ENCODE measurements at regions not wholly inside any gene's neighbourhood (a gene's known extent, or its start where the extent isn't known, plus 50 kb on each side); places are given as distances from the start of the nearest gene placed in this dataset.

- TF ChIP-seq PREB (CRISPR knock-in tag; IDR thresholded peaks at IDR 0.05; ENCODE audit: borderline replicate concordance) (no peak), PRDM15 (CRISPR knock-in tag; IDR thresholded peaks at IDR 0.05) (no peak), ATF6 (CRISPR knock-in tag; IDR thresholded peaks at IDR 0.05) (no peak), JUN (CRISPR knock-in tag; IDR thresholded peaks at IDR 0.05) (no peak), TEAD4 (CRISPR knock-in tag; IDR thresholded peaks at IDR 0.05) (no peak), OVOL2 (CRISPR knock-in tag; IDR thresholded peaks at IDR 0.05; ENCODE audit: borderline replicate concordance) (no peak)
These were observed 216.6 kb upstream of the UFL1 start (continued) for GRCh38 chr6:96304997-96305396.

GRCh38 chr6:96330884-96331283 lies 190.7 kb upstream of the UFL1 start:
- POLR2A ChIA-PET, result no interaction called here
- CTCF ChIA-PET, result no interaction called here
- no peak for ATAC-seq
- DNase-seq (ENCODE audit: low spot score), result no peak
- Mint-ChIP-seq H3K4me3 (no peak overlapping the region), H3K9me3 (peaks cover 35% of the 10 kb centered on the region), H3K4me1 (no peaks in the 10 kb centered on the region), H3K36me3 (peaks cover 26% of the 10 kb centered on the region), H3K27me3 (ENCODE audit: low read depth) (no peaks in the 10 kb centered on the region), H3K27ac (no peak overlapping the region)
- TF ChIP-seq USF2 (CRISPR knock-in tag; IDR thresholded peaks at IDR 0.05), result no peak
- no peak for TF ChIP-seq ZNF219 (CRISPR knock-in tag; IDR thresholded peaks at IDR 0.05; ENCODE audit: borderline replicate concordance)
- TF ChIP-seq TP53 (CRISPR knock-in tag; IDR thresholded peaks at IDR 0.05), result no peak
- no peak for TF ChIP-seq RORB (CRISPR knock-in tag; IDR thresholded peaks at IDR 0.05)
- TF ChIP-seq JAZF1 (CRISPR knock-in tag; IDR thresholded peaks at IDR 0.05), result no peak
- no peak for TF ChIP-seq MLX (CRISPR knock-in tag; IDR thresholded peaks at IDR 0.05)
- TF ChIP-seq AR (CRISPR knock-in tag; IDR thresholded peaks at IDR 0.05), result no peak
- no peak for TF ChIP-seq TCF7 (CRISPR knock-in tag; IDR thresholded peaks at IDR 0.05; ENCODE audit: low read depth)
- TF ChIP-seq GABPB1 (CRISPR knock-in tag; IDR thresholded peaks at IDR 0.05), result no peak
- TF ChIP-seq CREM (CRISPR knock-in tag; IDR thresholded peaks at IDR 0.05), result no peak
- TF ChIP-seq ZBTB21 (CRISPR knock-in tag; IDR thresholded peaks at IDR 0.05; ENCODE audit: borderline replicate concordance), result no peak
- TF ChIP-seq AFF4 (CRISPR knock-in tag; IDR thresholded peaks at IDR 0.05; ENCODE audit: borderline replicate concordance), result no peak

Data from WTC11 (cell line).